Hematopoietic multipotent progenitor cell treated with erythropoietin and hydrocortisone succinate and interleukin-3 and kit ligand, for 15 days (in vitro differentiated cells): ENCODE measurements at regions not wholly inside any gene's neighbourhood (a gene's known extent, or its start where the extent isn't known, plus 50 kb on each side); places are given as distances from the start of the nearest gene placed in this dataset.
A peak's percentile ranks its signal among the peaks of the same experiment; 100 is the strongest.

Experiments
- DNase-seq: peaks from one replicate; pipeline ENCODE4 v3.0.0-alpha.2; 2015; ENCODE audit warnings: low spot score

DNA sequence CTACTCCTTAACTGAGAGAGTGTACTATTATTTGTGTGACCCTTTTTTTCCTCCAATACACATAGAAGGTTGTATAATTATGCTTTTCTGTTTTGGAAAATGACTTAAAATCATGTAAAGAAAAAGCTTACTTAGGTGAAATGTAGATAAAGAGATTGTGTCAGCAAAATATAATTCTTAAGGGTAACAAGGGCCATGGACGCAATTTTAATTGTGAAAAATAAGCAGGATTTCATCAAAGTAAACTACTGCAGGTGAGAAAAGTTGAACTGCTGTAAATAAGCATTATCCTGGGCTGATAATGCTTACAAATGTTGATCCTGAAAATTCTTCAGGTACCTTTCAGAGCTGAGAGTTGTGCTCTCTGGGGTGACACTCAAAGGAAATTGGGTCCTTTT lies 141.5 kb downstream of the RPIA start:
- no peak for DNase-seq

DNA sequence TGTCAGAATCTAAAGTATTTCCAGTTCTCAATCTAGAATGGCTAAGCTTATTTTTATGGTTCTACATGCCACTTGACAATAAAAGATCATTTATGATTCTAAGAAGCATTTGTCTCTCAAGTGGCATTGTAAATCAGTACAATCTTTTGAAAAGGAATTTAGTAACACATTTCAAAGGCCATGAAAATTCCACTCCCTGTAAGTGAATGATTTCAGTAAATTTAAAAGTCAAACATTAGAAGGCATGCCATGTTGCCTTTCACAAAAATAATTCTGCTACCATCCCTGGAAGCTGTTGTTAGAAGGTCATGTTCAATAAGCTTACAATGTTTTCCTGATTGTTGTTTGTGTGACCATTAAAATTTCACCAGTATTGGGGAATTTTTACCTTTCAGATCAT lies 142.9 kb downstream of the RPIA start:
- DNase-seq: no peak

DNA sequence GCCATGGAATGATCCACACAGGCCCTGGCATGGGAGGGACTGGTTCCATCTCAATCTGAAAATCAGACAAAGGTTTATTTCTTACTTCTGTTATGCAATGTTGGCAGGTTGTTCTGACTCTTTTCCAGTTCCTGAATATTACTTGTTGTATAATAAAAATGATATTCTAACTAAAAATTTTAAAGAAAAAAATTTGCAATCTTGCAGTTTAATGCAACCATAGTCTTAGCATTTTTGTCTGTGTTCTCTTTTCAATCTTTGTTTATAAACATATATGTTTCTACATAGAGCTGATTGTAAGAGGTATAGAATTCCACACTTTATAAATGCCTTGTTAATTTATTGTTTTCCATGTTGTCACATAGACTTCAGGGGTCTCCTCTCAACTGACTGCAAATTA lies 143.4 kb downstream of the RPIA start:
- no peak for DNase-seq

DNA sequence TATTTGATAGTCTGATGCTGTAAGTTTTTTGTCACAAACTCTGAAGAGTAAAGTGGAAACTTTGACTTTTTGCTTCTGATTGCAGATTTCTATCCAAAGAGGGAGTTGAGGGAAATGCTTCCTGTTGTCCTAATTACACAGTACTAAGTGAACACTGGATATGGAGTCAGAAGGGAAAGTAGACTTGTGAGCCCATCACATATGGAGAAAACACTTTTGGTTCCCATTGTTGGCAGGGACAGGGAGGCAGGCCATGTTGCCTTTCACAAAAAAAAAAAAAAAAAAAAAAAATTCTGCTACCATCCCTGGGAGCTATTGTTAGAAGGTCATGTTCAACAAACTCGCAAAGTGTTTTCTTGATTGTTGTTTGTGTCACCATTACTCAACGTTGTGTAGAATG lies 144.3 kb downstream of the RPIA start:
- no peak for DNase-seq

DNA sequence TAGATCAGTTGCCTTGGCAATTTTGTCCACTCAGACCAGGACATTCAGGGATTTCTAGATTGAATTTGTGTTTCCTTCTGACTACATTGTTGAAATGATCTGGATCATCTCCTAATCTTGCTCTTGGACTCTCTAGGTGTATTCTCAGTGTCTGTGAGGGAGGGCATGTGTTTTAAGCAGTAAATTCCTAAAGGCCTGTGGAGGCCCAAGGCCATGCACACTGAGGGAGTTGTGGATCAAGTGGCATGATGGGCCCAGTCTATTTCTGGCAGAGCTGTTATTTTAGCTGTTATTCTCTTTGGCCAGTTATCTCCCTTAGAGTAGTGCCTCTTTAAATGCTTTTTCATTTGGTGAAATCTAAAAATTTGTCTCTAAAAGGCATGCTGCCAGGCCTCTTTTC lies 144.9 kb downstream of the RPIA start:
- DNase-seq: no peak

DNA sequence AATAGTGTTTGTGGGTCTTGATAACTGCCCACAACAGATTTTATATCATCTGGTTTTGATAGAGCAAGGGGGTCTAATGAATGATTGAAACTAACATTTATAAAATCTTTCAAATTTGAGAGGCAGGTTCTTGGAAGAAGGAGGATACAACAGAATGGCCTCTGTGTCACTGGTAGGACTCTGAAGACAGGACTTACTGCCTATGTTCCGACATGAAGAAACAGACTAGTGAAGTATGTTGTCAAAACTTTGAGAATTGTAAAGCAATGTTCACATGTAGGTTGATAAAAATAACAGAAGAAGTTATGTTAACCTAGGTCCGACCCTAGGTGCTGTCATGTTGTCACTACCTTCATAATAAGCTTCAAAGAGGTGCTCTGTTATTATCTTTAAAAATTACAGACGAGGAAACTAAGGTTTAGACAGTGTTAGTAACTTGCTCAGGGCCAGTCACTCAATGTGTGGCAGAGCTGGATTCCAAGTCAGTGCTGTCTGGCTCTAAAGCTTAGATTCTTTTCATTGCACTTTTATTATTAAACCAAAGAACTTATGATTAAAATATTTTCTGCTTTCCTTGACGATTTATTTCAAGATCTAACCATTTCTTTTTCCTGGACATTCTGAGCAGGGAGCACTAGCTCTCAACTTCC lies 146.2 kb downstream of the RPIA start:
- no peak for DNase-seq

DNA sequence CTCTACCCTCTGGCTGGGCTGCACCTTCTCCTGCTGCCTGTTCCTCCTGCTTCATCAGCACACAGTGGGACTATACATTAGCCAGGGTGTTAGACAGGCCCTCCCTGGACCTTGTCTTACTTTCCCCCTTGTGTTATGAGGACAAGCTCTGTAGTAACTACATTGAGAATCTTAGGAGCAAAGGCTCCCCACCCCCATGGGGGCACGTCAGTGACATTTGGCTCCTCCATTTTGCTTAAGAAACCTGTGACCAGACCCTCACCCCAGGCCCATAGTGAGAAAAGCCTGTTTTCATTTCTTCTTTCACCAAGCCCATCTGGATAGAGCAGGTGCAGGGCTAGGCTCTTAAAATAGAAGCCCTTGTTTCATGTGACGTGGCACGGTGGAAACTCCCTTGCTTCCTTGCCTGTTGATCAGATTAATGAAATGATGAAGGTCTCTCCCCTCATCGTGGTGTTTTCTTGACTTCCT lies 146.7 kb downstream of the RPIA start:
- DNase-seq: no peak

DNA sequence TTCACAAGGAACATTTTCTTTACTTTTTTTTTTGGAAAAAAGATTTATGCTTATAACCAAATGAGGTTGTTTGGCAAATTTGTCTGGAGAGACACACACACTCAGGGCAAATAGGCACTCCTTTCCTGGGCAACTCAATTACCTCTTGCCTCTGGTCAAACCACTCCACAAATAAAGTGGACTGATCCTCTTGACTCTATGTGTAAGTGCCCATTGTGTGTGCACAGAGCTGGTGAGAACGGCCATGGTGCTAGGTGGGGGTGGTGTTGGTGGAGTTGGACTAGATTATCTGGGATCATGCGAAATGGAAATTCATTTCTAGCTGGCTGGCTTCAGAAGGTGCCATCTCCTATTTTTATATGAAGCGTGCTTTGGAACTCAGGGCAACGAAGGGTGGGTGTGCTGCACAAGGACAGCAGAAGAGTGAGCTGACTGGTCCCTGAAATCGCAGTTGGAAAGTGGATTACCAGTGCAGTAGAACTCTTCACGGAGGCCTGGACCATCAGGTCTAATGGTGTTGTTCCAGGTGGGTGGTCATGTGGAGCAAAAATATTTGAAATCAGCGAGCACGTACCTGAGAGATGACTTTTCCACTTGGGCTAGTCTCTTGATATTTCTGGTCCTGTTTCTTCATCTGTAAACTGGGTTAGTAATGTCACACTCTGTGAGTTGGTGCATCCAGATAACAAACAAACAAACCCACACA lies 149.9 kb downstream of the RPIA start:
- DNase-seq: no peak

DNA sequence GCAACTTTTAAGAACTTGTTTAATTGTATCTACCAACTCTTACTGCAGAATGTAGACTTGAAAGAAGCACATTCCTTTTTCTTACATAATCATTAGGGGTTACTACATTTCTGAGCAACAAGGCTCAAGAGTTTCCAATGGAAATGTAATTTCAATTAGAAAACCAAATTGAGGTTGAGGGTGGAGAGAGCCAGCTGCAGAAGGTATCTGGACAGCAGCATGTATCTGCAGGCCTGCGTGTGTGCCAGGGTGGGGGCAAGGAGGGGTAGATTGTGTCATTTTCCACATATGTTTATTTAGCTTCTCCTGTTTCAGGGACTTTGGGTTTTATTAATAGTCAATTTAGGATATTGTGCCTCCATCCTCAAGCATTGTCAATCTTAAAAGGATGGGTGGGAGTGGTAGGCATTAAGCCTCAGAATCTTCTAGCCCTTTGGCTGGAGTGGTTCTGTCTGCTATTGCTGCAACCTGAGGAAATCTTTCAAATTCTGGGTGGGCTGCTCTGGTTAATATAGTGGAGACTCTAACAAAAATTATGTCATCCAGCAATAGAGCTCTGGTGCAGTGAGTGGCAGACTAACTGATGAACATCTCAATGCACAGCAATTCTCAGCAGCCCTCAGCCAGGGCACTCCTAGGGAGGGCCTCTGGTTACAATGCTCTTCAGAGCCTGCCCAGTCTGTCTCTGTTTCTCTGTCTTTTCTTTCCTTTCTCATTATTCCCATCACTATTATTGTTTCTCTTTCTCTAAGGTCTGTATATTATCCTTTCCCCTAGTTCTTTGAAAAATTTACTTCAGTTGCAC lies 151.4 kb downstream of the RPIA start:
- no peak for DNase-seq

DNA sequence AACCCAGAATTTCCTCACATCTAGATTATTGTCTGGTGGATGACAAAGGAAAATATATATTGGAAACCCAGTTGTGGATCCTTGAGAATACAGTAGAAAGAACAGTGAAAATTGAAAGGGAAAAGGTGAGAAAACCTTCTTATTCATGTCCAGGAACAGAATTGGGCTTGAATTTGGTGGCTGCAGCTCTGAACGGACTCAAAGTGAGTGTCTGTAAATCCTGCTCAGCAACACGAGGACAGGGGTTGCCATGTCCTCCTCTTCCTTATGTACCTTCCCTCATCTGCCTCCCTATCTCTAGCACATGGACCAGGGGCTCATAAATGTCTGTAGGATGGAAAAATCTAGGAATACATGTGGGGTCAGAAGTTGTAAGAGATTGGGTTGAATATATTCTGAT lies 152.2 kb downstream of the RPIA start:
- no peak for DNase-seq

DNA sequence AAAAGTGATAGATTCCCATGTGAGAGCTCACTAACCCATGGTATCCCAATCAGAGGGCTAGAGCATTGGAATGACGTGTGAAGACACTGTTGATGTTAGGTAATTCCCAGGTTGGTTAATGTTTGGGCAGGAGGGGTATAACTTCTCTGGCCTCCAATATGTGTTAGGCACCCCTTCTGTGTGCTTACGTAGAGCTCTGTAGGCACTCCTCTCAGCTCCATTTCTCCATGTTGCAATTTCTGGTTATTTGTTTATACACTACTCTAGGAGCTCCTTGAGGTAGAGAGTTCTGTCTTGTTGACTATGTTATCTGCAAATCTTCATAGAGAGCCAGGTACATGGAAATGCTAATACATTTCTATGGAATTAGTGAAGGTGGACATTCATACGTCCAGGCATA lies 153.5 kb downstream of the RPIA start:
- DNase-seq: no peak

DNA sequence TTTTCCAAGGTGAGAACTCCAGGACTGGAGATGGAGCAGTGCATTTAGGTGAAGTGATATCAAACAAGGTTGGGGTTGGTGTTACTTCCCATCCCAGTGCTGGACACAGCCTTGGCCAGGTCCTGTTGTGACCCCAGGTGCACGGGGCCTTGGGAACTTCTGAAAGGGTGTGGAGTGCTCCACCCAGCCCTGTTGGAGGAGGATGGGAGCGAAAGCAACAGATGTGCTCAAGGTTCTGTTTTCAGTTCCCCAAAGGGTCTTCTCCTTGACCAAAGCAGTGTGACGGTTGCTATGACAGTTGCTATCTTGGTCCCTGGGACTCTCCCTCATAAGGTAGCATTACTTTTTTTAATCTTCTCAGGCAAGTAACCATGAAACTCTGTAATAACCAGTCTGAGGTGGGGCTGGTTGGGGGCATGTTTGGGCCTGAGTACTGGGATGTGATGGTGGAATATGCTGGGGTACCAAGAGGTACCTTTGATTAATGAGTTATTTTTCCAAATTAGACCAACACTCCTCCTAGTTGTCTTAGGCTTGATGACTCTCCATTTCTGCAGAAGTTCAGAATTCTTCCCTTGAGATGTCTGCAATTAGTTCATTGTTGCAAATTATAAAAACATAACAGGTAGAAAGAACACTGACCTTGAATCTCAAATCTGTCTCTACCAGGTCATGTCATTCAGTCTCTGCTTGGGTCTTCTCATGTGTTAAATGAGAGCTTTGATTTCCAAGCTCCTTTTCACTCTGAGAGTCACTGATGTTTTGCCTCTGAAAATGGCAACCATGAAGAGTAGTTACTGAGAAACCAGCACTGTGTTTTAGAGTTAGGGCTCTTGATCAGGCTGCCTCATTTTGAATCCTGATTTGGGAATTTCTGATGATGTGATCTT lies 154.5 kb downstream of the RPIA start:
- DNase-seq: no peak

DNA sequence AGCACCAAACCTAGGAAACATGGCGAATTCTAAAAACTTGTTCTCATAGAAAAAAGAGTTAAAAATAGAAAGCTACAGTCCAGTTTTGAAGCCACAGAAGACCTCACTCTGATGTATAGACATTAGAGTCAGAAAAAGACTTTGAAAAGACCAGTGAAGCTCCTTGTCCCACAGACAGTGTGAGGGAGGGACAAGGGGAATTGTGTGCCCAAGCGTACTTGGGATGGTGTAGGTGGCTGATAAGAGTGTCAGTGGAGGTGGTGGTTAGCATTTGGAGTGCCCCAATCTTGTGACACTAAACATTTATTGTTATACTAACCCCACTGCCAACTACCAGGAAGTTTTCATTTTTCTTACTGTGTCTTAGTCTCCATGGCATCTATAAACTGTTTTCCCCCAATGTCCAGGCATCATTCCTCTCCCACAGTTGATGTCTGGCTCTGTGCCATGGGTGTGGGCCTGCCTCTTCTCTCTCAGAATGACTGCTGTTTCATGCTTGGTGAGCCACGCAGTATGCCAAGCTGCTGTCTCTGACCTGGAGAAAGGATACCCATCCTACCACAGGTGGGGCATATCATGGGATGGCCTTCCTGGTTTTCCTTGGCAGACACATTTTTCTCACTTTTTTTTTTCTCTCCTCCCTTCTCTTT lies 161.4 kb downstream of the RPIA start:
- peak; percentile 6 for DNase-seq

DNA sequence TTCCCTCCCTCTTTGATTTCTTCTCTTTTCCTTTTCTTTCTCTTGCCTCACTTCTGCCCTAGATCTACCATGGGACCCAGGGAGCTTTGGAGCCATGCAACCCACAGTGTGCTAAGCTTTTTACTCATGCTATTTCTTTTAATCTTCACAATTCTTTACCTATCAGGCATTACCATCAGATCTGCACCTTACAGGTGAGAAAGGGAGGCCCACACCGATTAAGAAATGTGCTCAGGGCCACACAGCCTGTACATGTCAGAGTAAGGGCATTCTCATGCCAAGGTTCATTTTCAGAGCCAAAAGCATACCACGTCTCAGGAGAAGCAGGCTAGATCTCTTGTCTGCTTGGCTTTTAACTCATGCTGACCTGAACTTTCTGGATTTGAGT lies 161.9 kb downstream of the RPIA start:
- no peak for DNase-seq

DNA sequence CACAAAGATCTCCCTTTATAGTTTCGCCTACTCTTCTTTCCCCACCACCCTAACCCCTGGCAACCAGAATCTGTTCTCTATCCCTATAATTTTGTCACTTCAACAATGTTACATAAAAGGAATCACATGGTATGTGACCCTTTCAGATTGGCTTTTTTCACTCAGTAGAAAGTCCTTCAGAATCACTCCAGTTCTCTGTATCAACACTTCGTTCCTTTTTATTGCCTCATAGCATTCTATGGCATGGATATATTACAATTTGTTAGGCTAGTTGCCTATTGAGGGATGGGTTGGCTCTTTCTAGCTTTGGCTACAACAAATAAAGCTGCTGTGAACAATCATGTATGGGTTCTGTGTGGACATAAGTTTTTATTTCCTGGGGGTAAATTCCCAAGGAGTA lies 163.1 kb downstream of the RPIA start:
- no peak for DNase-seq

DNA sequence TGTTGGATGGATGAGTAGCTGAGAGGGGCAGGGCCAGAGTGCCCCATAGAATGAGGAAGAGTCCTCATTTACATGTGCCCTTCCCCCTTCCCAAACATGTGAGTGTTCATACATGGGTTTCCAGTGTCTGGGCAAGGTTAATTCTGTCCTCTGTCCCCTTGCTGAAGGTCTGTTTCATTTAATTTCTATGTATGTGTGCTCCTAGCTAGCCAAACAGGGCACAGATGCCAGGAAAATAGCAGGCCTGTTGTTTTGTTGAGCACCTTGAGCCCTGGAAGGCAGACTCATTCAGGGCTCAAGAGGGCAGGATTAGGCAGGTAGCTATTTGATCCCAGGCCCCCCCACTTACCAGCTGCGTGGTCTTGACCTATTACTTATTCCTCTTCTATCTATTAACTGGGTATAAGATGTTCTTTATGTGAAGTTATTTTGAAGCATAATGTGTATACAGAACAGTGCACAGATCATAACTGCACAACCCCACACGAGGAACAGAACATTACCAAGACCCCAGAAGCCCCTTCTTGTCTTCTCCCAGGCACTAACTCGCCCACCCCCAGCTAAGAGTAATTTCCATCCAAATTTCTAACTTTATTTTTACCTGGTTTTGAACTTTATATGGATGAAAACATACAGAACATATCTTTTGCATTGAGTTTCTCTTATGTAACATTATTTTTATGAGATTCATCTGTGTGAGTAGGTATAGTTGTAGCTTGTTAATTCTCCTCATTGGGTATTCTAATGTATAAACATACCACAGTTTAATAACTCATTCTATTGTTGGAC lies 164.3 kb downstream of the RPIA start:
- DNase-seq: no peak

DNA sequence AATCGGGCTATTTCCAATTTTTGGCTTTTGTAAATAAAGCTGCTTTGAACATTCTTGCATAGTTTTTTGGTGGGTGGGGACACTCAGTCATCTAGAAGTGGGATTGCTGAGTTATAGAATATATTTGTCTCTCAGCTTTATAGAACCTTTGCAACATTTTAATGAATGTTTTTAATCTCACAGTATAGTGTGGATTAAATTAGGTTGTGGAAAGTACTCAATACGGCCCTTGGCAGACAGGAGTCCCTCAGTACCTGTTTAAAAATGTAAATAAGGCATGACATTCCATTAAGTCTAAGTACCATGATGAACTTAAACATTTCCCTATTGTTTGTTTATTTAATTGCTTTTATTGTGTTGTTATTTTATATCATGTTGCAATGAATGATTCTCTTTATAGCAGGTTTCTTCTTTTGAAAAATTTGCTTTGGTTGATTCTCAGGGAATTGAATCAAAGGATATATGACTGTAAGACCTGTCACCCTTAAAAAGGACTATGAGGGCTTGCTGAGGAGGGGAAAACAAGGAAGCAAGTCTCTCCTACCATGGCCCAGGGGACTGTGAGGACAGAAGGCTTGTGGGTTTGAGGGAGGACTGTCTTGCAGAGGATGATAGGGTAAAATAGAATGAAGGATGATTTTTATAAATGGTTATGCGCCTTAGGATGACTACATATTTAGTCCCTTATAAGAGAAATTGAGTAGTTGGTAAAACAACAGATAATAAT lies 165.1 kb downstream of the RPIA start:
- DNase-seq: no peak

DNA sequence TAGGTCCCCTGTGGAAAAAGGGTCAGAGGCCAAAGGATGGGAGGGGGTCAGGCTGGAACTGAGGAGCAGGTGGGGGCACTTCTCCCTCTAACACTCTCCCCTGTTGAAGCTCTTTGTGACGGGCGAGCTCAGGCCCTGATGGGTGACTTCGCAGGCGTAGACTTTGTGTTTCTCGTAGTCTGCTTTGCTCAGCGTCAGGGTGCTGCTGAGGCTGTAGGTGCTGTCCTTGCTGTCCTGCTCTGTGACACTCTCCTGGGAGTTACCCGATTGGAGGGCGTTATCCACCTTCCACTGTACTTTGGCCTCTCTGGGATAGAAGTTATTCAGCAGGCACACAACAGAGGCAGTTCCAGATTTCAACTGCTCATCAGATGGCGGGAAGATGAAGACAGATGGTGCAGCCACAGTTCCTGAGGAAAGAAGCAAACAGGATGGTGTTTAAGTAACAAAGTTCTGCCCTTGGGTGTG lies 165.8 kb downstream of the RPIA start:
- DNase-seq: no peak

DNA sequence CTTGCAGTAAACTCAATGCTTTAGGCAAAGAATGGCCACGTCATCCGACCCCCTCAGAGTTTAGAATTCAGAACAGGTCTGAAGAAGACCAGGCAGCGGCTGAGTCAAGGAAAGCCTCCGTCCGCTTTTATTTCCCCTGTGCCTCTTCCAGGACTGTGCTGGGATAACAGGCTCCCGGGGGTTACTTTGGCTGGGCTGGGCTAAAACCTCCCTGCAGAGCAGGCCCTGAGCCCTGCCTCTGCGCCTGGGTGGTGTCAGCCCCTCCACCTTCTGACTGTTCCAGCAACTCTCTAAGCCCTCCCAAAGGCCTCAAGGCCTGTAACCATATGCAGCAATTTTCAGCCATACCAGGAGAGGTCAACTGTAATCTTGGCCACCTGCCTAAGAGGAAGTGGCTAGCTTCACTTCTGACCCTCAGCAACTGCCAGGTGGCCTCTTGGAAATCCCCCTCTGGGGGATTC lies 166.5 kb downstream of the RPIA start:
- DNase-seq: no peak

DNA sequence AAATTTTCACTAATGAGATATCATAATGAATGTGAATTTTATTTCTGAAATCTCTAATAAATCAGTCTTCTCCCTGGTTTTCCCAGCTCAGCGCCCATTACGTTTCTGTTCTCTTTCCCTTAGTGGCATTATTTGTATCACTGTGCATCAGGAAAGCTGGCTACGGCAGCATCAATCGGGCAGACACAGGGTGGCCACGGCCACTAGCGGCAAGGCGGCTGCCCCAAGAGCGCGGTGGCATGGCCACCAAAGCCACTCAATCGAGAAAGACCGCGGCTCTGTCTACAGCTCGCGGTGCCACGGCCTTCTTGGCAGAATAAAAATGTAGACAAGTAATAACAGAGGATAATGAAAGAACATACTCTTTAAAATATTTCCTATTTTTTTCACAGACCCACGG lies 168.0 kb downstream of the RPIA start:
- DNase-seq: no peak
